ENCODE measurements at regions not wholly inside any gene's neighbourhood (a gene's known extent, or its start where the extent isn't known, plus 50 kb on each side); places are given as distances from the start of the nearest gene placed in this dataset.

- no peak for DNase-seq (ENCODE audit: low spot score)
These were observed 51.0 kb upstream of the CD93 start for GRCh38 chr20:23136893-23137745.

- no peak for DNase-seq (ENCODE audit: low spot score)
These were observed 49.6 kb upstream of the CD93 start for GRCh38 chr20:23135449-23136420.
